ENCODE measurements at regions not wholly inside any gene's neighbourhood (a gene's known extent, or its start where the extent isn't known, plus 50 kb on each side); places are given as distances from the start of the nearest gene placed in this dataset.

GRCh38 chr14:39568809-39569538, 136.7 kb upstream of the FBXO33 start:
- Histone ChIP-seq H2AFZ (ENCODE audit: low read length) (no peak overlapping the region), H3K27ac (ENCODE audit: extremely low read length, insufficient read depth, low read length) (no peak overlapping the region), H3K4me3 (replicated peaks in 1 of 3; ENCODE audit: insufficient read depth in 1 of 3, low read depth in 2 of 3, low read length in 3 of 3) (no peak overlapping the region), H3K4me2 (ENCODE audit: low read depth, low read length) (no peak overlapping the region), H3K79me2 (ENCODE audit: insufficient read depth, low read length) (no peaks in the 10 kb centered on the region), H3K36me3 (replicated peaks in 1 of 2; ENCODE audit: control insufficient read depth in 1 of 2, insufficient read depth in 2 of 2, low read length in 2 of 2) (no peaks in the 10 kb centered on the region), H3K9ac (ENCODE audit: insufficient read depth, low read depth, low read length) (no peak overlapping the region), H4K20me1 (ENCODE audit: insufficient read depth, low read length) (no peaks in the 10 kb centered on the region), H3K9me3 (ENCODE audit: low read length) (no peaks in the 10 kb centered on the region), H3K4me1 (ENCODE audit: insufficient read depth, low read length) (no peaks in the 10 kb centered on the region), H3K27me3 (ENCODE audit: control insufficient read depth in 1 of 2, insufficient read depth in 2 of 2, low read length in 2 of 2) (no peaks in the 10 kb centered on the region)
- intact Hi-C loops (cut with micrococcal nuclease; ENCODE audit: unreplicated experiment), result no loop called here
- in situ Hi-C loops (cut with HindIII; ENCODE audit: extremely low pct_ligation_motif_present, low pct_unique_long_range_greater_than_20kb), result no loop called here
- no TSS peak for BruUV-seq (replicated peaks)
- WGBS (ENCODE audit: low lambda C conversion rate), result 9% methylated on average over 4 of the region's 4 CpGs
- DNase-seq (ENCODE audit: low spot score), result no peak
- ChIA-PET CTCF (ENCODE audit: low intra/inter-chr PET ratio, low total read pairs) (no interaction called here), POLR2A (no interaction called here)
- FAIRE-seq, result no peak
- ATAC-seq, result peak; percentile 57
- no peak for TF ChIP-seq ARHGAP35 (CRISPR knock-in tag; IDR thresholded peaks at IDR 0.05; ENCODE audit: borderline replicate concordance)
- no peak for TF ChIP-seq ZNF264 (CRISPR knock-in tag; IDR thresholded peaks at IDR 0.05)
- no peak for TF ChIP-seq ISX (CRISPR knock-in tag; conservative IDR thresholded peaks at IDR 0.05)
- TF ChIP-seq ZNF24 (IDR thresholded peaks at IDR 0.05), result no peak
- no peak for TF ChIP-seq ZBTB49 (CRISPR knock-in tag; IDR thresholded peaks at IDR 0.05; ENCODE audit: borderline replicate concordance)
- TF ChIP-seq PITX1 (CRISPR knock-in tag; IDR thresholded peaks at IDR 0.05), result no peak
- no peak for TF ChIP-seq ZNF724P (CRISPR knock-in tag; IDR thresholded peaks at IDR 0.05; ENCODE audit: borderline replicate concordance)
- no peak for TF ChIP-seq MAZ (IDR thresholded peaks at IDR 0.05; ENCODE audit: borderline replicate concordance, low read depth, low read length)
- TF ChIP-seq MAZ (CRISPR knock-in tag; IDR thresholded peaks at IDR 0.05; ENCODE audit: low read depth), result no peak
- no peak for TF ChIP-seq RFXANK (CRISPR knock-in tag; IDR thresholded peaks at IDR 0.05)
- TF ChIP-seq SRSF4 (IDR thresholded peaks at IDR 0.05; ENCODE audit: low read depth, low read length, poor library complexity, severe bottlenecking), result no peak
- TF ChIP-seq ZBTB33 (CRISPR knock-in tag; IDR thresholded peaks at IDR 0.05), result no peak
- TF ChIP-seq ZNF670 (CRISPR knock-in tag; IDR thresholded peaks at IDR 0.05; ENCODE audit: borderline replicate concordance), result no peak
- TF ChIP-seq HMGA1 (CRISPR knock-in tag; conservative IDR thresholded peaks at IDR 0.05), result no peak
- no peak for TF ChIP-seq ZNF362 (CRISPR knock-in tag; IDR thresholded peaks at IDR 0.05; ENCODE audit: borderline replicate concordance)
- TF ChIP-seq ARID3A (IDR thresholded peaks at IDR 0.05; ENCODE audit: low read depth, low read length), result no peak
- no peak for TF ChIP-seq NFATC3 (CRISPR knock-in tag; IDR thresholded peaks at IDR 0.05)
- TF ChIP-seq FOXM1 (CRISPR knock-in tag; IDR thresholded peaks at IDR 0.05), result no peak
- TF ChIP-seq PLRG1 (conservative IDR thresholded peaks at IDR 0.05), result no peak

All from HepG2 (cell line).